ENCODE measurements at regions not wholly inside any gene's neighbourhood (a gene's known extent, or its start where the extent isn't known, plus 50 kb on each side); places are given as distances from the start of the nearest gene placed in this dataset.
"Not testable (repeated sequence)": the region's sequence is repeated elsewhere in the genome, so short reads cannot be mapped to it uniquely, and the experiment has no call there.

- CTCF ChIA-PET, result no interaction called here
Observed at GRCh38 chr4:84312426-84313012, 186.6 kb downstream of the NKX6-1 start.

GRCh38 chr4:84309191-84309590 lies 189.9 kb downstream of the NKX6-1 start:
- no peak for DNase-seq (ENCODE audit: low spot score)
- ChIA-PET POLR2A (ENCODE audit: low non-redundant PET) (no interaction called here), CTCF (interaction anchor here (0.6 kb wide), 1 partner anchor 94 kb away, joined by 3 read pairs; no protein-coding TSS in a partner anchor)
- no peak overlapping the region for H3K27ac ChIP-seq
- no peak for TF ChIP-seq CTCF (conservative IDR thresholded peaks at IDR 0.05; ENCODE audit: low read depth)

More at GRCh38 chr4:84312426-84313012, 186.6 kb downstream of the NKX6-1 start:
- POLR2A ChIA-PET (ENCODE audit: low non-redundant PET), result no interaction called here
- no peak overlapping the region for H3K27ac ChIP-seq
- TF ChIP-seq CTCF (conservative IDR thresholded peaks at IDR 0.05; ENCODE audit: low read depth), result no peak
- DNase-seq (ENCODE audit: low spot score), result no peak

GRCh38 chr4:84298719-84299254 lies 200.3 kb downstream of the NKX6-1 start:
- H3K27ac ChIP-seq; POLR2A ChIA-PET (ENCODE audit: low non-redundant PET); CTCF ChIA-PET; DNase-seq (ENCODE audit: low spot score): not testable (repeated sequence)

DNA sequence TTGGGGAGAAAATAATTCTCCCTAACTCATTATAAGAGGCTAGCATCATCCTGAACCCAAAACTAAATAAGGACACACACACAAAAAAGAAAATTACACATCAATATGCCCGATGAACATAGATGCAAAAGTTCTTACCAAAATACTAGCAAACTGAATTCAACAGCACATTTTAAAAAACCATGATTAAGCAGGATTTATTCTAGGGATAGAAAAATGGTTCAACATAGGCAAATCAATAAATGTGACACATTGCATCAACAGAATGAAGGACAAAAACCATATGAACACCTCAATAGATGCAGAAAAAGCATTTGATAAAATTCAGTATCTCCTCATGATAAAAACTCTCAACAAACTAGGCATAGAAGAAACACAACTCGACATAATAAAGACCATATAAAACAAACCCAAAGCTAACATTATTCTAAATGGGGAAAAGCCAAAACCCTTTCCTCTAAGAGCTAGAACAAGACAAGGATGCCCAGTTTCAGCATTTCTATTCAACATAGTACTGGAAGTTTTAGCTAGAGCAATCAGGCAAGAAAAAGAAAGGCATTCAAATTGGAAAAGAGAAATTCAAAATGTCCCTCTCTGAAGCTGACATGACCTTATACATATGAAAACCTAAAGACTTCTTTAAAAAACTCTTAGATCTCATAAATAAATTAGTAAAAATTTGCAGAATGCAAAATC lies 200.9 kb downstream of the NKX6-1 start:
- no peak overlapping the region for H3K27ac ChIP-seq
- DNase-seq (ENCODE audit: low spot score), result no peak
- no peak for TF ChIP-seq CTCF (conservative IDR thresholded peaks at IDR 0.05; ENCODE audit: low read depth)
- ChIA-PET CTCF (no interaction called here), POLR2A (ENCODE audit: low non-redundant PET) (no interaction called here)

DNA sequence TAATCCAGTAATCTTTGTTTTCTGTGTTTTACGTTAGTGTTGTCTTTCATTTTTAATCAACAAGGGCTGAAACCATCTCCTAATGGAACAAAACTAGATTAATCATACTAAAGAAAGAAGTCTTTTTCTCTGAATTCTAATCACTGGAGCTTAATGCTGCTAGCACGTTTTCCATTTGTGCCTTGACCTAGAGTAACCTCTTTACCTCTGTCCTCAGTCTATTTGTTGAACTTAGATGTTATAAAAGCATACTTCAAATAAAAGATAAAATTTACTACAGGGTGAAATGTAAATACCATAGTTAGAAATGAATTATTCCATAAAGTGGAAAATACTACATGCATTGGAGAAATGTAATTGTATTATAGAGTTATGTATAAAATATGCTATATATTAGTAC lies 207.1 kb downstream of the NKX6-1 start:
- ChIA-PET CTCF (no interaction called here), POLR2A (ENCODE audit: low non-redundant PET) (no interaction called here)
- DNase-seq (ENCODE audit: low spot score), result no peak
- TF ChIP-seq CTCF (conservative IDR thresholded peaks at IDR 0.05; ENCODE audit: low read depth), result no peak
- H3K27ac ChIP-seq, result no peak overlapping the region

DNA sequence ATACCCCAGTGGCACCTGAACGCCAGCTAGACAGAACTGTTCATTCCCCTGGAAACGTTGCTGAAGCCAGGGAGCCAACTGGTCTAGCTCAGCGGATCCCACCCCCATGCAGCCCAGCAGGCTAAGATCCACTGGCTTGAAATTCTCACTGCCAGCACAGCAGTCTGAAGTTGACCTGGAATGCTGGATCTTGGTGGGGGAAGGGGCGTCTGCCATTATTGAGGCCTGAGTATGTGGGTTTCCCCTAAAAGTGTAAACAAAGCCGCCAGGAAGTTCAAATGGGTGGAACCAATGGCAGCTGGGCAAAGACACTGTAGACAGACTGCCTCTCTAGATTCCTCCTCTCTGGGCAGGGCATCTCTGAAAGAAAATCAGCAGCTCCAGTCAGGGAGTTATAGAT lies 213.0 kb downstream of the NKX6-1 start:
- no peak for DNase-seq (ENCODE audit: low spot score)
- ChIA-PET CTCF (interaction anchor here (0.6 kb wide), 1 partner anchor 53 kb away, joined by 3 read pairs; no protein-coding TSS in a partner anchor), POLR2A (ENCODE audit: low non-redundant PET) (no interaction called here)
- H3K27ac ChIP-seq, result no peak overlapping the region
- TF ChIP-seq CTCF (conservative IDR thresholded peaks at IDR 0.05; ENCODE audit: low read depth), result no peak

- CTCF ChIA-PET, result interaction anchor here (0.6 kb wide), 1 partner anchor 488 kb away, joined by 3 read pairs; no protein-coding TSS in a partner anchor
- POLR2A ChIA-PET (ENCODE audit: low non-redundant PET), result no interaction called here
- DNase-seq (ENCODE audit: low spot score), result no peak
- H3K27ac ChIP-seq, result no peak overlapping the region
- TF ChIP-seq CTCF (conservative IDR thresholded peaks at IDR 0.05; ENCODE audit: low read depth), result no peak
Observed at GRCh38 chr4:84279678-84280077, 219.4 kb downstream of the NKX6-1 start.
